Smooth muscle cell (in vitro differentiated cells): ENCODE measurements at regions not wholly inside any gene's neighbourhood (a gene's known extent, or its start where the extent isn't known, plus 50 kb on each side); places are given as distances from the start of the nearest gene placed in this dataset.

Source experiments
- DNase-seq: peaks from one replicate; lab custom pipeline; 2025; ENCODE audit not compliant: unreplicated experiment; lab: John Stamatoyannopoulos, UW
- H2AFZ ChIP-seq: fragments of 200-600 bp; sonication (generic); 2 replicates; pipeline ENCODE4 v1.6.0; 2016; ENCODE audit warnings: antibody characterized with exemption, low read depth, mild to moderate bottlenecking
- H3F3A ChIP-seq: fragments of 200-600 bp; sonication (generic); 2 replicates; pipeline ENCODE4 v1.6.0; 2017; ENCODE audit warnings: antibody characterized with exemption, low read depth
- H3K27ac ChIP-seq: fragments of 200-600 bp; sonication (generic); 2 replicates; pipeline ENCODE4 v1.5.1; 2016; ENCODE audit warnings: low read depth, mild to moderate bottlenecking
- H3K27me3 ChIP-seq: fragments of 200-600 bp; sonication (generic); 2 replicates; pipeline ENCODE4 v1.6.1; 2016; ENCODE audit warnings: low read depth, mild to moderate bottlenecking
- H3K36me3 ChIP-seq: fragments of 200-600 bp; sonication (generic); 2 replicates; pipeline ENCODE4 v1.5.1; 2016; ENCODE audit warnings: low read depth
- H3K4me1 ChIP-seq: fragments of 200-600 bp; sonication (generic); 2 replicates; pipeline ENCODE4 v1.5.1; 2016; ENCODE audit warnings: low read depth
- H3K4me2 ChIP-seq: fragments of 200-600 bp; sonication (generic); 2 replicates; pipeline ENCODE4 v1.6.0; 2016; ENCODE audit warnings: mild to moderate bottlenecking
- H3K4me3 ChIP-seq: fragments of 200-600 bp; sonication (generic); 2 replicates; pipeline ENCODE4 v1.5.1; 2016; ENCODE audit warnings: mild to moderate bottlenecking
- H3K79me2 ChIP-seq: fragments of 200-600 bp; sonication (generic); 2 replicates; pipeline ENCODE4 v1.6.0; 2016; ENCODE audit warnings: low read depth, mild to moderate bottlenecking
- H3K9ac ChIP-seq: fragments of 200-600 bp; sonication (generic); 2 replicates; pipeline ENCODE4 v1.6.0; 2016; ENCODE audit warnings: low read depth
- H3K9me3 ChIP-seq: fragments of 200-600 bp; sonication (generic); replicated peaks from 2 replicates; pipeline ENCODE4 v1.5.1; 2016; ENCODE audit warnings: low read depth
- H4K20me1 ChIP-seq: fragments of 200-600 bp; sonication (generic); 2 replicates; pipeline ENCODE4 v1.6.0; 2016; ENCODE audit warnings: low read depth
- WGBS: methylation state at CpG from one replicate; pipeline ENCODE4 v1.1.7; 2016; ENCODE audit warnings: low lambda C conversion rate; 5-methylcytosine and 5-hydroxymethylcytosine counted together
- TF ChIP-seq, protein P1 (sequence below): fragments of 200-600 bp; sonication (generic); IDR thresholded peaks from 2 replicates; pipeline ENCODE4 v1.5.1; 2017; ENCODE audit warnings: borderline replicate concordance, mild to moderate bottlenecking, antibody characterized with exemption; ENCODE audit not compliant: insufficient read depth, poor library complexity, severe bottlenecking

DNA sequence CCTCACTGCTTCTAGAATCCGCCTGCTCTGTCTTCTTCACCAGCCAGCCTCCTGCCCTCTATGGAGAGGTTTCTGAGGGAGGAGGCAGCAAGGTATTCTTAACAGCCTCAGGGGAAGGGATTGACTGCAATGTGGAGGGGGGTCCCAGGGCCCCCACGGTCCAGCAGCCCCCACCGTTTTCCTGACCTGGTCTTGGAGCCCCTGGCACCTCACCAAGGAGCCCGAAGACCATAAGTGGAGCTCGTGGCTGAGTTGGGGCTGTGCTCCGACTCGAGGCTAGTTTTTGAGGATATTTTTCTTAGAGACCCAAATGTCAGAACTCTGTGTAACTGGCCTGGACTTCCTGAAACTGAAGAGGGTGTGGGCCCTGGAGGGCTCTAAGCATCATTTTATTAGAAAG lies 590.0 kb downstream of the BRD1 start:
- Histone ChIP-seq H3K4me3 (no peak overlapping the region), H3K27ac (no peak overlapping the region), H3K9me3 (no peaks in the 10 kb centered on the region), H2AFZ (no peak overlapping the region), H3K4me2 (no peak overlapping the region), H3K9ac (no peak overlapping the region), H3K79me2 (no peaks in the 10 kb centered on the region), H3K4me1 (no peaks in the 10 kb centered on the region), H3K36me3 (no peaks in the 10 kb centered on the region), H3F3A (no peaks in the 10 kb centered on the region), H3K27me3 (no peaks in the 10 kb centered on the region), H4K20me1 (no peaks in the 10 kb centered on the region)
- WGBS = 65% methylated on average over 6 of the region's 7 CpGs
- DNase-seq = no peak
- TF ChIP-seq, protein P1, sequence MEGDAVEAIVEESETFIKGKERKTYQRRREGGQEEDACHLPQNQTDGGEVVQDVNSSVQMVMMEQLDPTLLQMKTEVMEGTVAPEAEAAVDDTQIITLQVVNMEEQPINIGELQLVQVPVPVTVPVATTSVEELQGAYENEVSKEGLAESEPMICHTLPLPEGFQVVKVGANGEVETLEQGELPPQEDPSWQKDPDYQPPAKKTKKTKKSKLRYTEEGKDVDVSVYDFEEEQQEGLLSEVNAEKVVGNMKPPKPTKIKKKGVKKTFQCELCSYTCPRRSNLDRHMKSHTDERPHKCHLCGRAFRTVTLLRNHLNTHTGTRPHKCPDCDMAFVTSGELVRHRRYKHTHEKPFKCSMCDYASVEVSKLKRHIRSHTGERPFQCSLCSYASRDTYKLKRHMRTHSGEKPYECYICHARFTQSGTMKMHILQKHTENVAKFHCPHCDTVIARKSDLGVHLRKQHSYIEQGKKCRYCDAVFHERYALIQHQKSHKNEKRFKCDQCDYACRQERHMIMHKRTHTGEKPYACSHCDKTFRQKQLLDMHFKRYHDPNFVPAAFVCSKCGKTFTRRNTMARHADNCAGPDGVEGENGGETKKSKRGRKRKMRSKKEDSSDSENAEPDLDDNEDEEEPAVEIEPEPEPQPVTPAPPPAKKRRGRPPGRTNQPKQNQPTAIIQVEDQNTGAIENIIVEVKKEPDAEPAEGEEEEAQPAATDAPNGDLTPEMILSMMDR = no peak

- Histone ChIP-seq H3K27me3 (no peaks in the 10 kb centered on the region), H3K79me2 (no peaks in the 10 kb centered on the region), H3K36me3 (no peaks in the 10 kb centered on the region), H3K27ac (no peak overlapping the region), H3K4me1 (no peaks in the 10 kb centered on the region), H3K4me2 (no peak overlapping the region), H3F3A (no peaks in the 10 kb centered on the region), H3K9me3 (no peaks in the 10 kb centered on the region), H2AFZ (no peak overlapping the region), H3K4me3 (no peak overlapping the region), H4K20me1 (no peaks in the 10 kb centered on the region), H3K9ac (no peak overlapping the region)
- 87% methylated on average over 3 of the region's 3 CpGs for WGBS
- no peak for DNase-seq
- TF ChIP-seq, protein P1 = no peak
Observed at GRCh38 chr22:49237279-49237678, 590.4 kb downstream of the BRD1 start.

GRCh38 chr22:49236541-49237075 lies 591.1 kb downstream of the BRD1 start:
- no peak for DNase-seq
- TF ChIP-seq, protein P1 = no peak
- Histone ChIP-seq H3K4me2 (no peak overlapping the region), H3K79me2 (no peaks in the 10 kb centered on the region), H3K4me1 (no peaks in the 10 kb centered on the region), H3K9me3 (no peaks in the 10 kb centered on the region), H3K36me3 (no peaks in the 10 kb centered on the region), H3K4me3 (no peak overlapping the region), H3K9ac (no peak overlapping the region), H3F3A (no peaks in the 10 kb centered on the region), H2AFZ (no peak overlapping the region), H4K20me1 (no peaks in the 10 kb centered on the region), H3K27me3 (no peaks in the 10 kb centered on the region), H3K27ac (no peak overlapping the region)
- 85% methylated on average over 11 of the region's 11 CpGs for WGBS
